ENCODE measurements at regions not wholly inside any gene's neighbourhood (a gene's known extent, or its start where the extent isn't known, plus 50 kb on each side); places are given as distances from the start of the nearest gene placed in this dataset.
"Not testable (repeated sequence)": the region's sequence is repeated elsewhere in the genome, so short reads cannot be mapped to it uniquely, and the experiment has no call there.

DNA sequence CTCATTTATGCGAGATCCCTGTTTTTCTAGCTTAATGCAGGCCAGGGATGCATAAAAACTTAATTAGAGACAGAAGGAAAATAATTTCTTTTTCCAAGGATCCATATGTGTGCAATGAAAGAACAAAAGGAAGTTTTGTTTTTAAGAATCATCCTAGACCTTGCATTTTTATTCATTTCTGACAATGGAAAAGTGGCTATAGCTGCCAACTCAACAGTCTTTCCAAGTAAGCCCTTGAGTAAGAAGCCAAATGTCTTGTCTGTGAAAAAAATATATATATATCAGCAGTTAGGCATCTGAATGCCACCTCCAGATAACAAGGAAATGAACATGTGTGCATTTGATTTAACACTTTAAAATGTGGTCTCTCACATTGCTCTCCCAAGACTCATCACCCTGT lies 1397.6 kb downstream of the GATA3 start:
- H3K9me3 Mint-ChIP-seq = peaks cover 8% of the 10 kb centered on the region
- H3K27me3 Mint-ChIP-seq = no peaks in the 10 kb centered on the region
- no peak for ATAC-seq
- no peaks in the 10 kb centered on the region for H3K4me1 Mint-ChIP-seq
- H3K36me3 Mint-ChIP-seq = no peaks in the 10 kb centered on the region
- no peak overlapping the region for H3K27ac Mint-ChIP-seq
- H3K4me3 Mint-ChIP-seq = no peak overlapping the region

DNA sequence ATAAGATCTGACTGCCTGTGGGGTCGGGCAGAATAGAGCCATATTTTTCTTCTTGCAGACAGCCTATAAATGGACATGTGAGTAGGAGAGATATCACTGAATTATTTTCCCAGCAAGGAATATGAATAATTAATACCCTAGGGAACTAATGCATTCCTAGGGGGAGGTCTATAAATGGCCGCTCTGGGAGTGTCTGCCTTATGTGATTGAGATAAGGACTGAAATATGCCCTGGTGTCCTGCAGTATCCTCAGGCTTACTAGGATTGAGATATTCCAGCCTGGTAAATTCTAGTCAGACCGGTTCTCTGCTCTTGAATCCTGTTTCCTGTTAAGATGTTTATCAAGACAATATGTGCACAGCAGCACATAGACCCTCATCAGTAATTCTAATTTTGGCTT lies 1399.4 kb downstream of the GATA3 start:
- H3K4me3 Mint-ChIP-seq, H3K27ac Mint-ChIP-seq, ATAC-seq, H3K4me1 Mint-ChIP-seq, H3K9me3 Mint-ChIP-seq, H3K27me3 Mint-ChIP-seq, H3K36me3 Mint-ChIP-seq: not testable (repeated sequence)

DNA sequence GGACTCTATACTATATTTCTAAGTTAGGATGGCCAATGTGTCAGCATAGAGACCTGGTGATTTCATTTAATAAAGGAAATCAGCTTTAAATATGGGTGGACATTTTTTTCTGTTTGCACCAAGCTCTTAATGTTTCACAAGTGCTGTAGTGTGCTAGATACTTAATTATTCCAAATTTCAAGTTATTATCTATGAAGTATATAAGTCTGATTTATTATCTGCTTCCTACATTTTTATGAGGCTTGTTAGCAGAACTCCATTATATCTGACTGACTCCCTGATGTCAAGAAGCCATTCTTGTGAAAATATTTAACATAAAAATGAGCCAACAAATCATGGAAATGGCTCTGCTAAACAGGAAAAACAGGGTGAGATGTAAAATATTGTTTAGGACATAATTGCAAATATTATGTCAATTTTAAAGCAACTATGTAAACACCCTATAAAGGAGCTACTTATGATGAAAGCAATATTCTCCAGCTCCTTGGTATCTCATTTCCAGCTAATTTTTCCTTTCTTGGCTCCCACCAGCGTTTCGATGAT lies 1415.2 kb downstream of the GATA3 start:
- no peaks in the 10 kb centered on the region for H3K4me1 Mint-ChIP-seq
- no peak overlapping the region for H3K4me3 Mint-ChIP-seq
- no peak overlapping the region for H3K27ac Mint-ChIP-seq
- H3K36me3 Mint-ChIP-seq = no peaks in the 10 kb centered on the region
- no peaks in the 10 kb centered on the region for H3K27me3 Mint-ChIP-seq
- ATAC-seq = no peak
- no peaks in the 10 kb centered on the region for H3K9me3 Mint-ChIP-seq

DNA sequence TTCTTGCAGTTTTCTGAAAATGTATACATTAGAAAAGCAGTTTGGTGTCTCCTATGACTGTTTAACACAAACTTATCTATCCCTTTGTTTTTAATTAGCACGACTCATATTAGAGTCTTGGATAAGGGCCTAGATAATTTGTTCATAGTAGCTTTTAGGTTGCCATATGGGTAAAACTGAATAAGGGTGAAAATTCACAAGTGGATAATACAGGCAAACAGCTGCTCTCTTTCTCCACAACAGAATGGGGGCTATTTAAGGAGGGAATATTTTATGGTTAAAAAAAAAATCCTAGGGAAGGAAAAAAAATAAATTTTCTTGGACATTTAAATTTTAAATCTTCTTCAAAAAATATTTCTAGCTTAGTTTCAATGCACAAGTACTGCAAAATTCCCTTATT lies 1416.1 kb downstream of the GATA3 start:
- Mint-ChIP-seq H3K27me3 (no peaks in the 10 kb centered on the region), H3K27ac (no peak overlapping the region), H3K36me3 (no peaks in the 10 kb centered on the region), H3K4me3 (no peak overlapping the region), H3K9me3 (peaks cover 2% of the 10 kb centered on the region), H3K4me1 (no peaks in the 10 kb centered on the region)
- no peak for ATAC-seq

DNA sequence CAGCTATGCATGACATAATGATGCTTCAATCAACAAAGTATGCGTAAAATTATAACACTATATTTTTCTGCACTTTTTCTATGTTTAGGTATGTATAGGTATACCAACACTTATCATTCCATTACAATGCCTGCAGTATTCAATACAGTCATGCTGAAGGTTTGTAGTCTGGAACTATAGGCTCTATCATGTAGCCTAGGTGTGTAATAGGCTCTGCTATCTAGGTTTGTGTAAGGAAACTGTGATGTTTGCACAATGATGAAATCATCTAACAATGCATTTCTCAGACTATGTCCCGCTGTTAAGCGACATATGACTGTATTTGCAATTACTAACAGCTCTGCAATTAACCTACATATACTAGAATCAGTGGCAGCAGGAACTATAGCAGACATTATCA lies 1447.5 kb downstream of the GATA3 start:
- Mint-ChIP-seq H3K4me1 (no peaks in the 10 kb centered on the region), H3K27ac (no peak overlapping the region), H3K27me3 (no peaks in the 10 kb centered on the region), H3K9me3 (no peaks in the 10 kb centered on the region), H3K4me3 (no peak overlapping the region), H3K36me3 (no peaks in the 10 kb centered on the region)
- ATAC-seq = no peak

DNA sequence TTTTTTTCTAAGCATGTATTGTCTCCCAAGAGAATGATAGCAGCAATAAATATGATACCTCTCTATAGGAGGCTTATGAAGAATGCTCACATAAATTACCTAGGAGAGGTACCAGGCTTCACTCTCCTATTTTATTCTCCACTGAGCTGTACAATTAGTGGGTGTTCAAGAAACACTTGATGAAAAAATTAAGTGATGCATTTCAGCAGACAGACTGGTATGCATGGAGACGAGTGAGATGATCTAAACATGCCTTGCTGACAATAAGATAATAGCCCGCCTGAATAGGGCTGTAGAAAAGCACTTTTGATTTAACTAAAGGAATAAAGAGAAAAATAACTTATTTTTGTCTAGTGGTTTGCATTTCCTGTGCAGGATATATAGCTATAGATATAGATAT lies 1449.7 kb downstream of the GATA3 start:
- Mint-ChIP-seq H3K4me1 (no peaks in the 10 kb centered on the region), H3K9me3 (peaks cover 2% of the 10 kb centered on the region), H3K27ac (no peak overlapping the region), H3K4me3 (no peak overlapping the region), H3K27me3 (no peaks in the 10 kb centered on the region), H3K36me3 (no peaks in the 10 kb centered on the region)
- ATAC-seq = no peak

DNA sequence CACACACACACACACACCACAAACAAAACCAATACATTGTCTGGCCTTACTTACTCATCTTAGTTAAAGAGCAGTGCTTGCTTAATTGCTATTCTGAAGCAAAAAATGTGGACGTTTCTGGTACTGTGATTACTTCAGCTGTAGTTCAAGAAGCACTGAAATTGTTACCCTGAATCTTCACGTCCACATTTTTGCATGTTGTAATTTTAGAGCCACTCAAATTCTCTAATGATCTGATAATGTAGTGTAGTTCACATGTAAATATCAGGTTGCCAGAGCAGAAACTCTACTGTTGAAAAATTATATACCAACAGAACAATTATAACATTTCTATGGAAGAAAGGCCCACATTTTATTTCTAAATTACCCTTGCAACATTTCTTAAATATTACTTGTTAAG lies 1451.1 kb downstream of the GATA3 start:
- no peak for ATAC-seq
- no peaks in the 10 kb centered on the region for H3K27me3 Mint-ChIP-seq
- no peak overlapping the region for H3K4me3 Mint-ChIP-seq
- H3K36me3 Mint-ChIP-seq = no peaks in the 10 kb centered on the region
- H3K9me3 Mint-ChIP-seq = peaks cover 2% of the 10 kb centered on the region
- H3K27ac Mint-ChIP-seq = no peak overlapping the region
- no peaks in the 10 kb centered on the region for H3K4me1 Mint-ChIP-seq

DNA sequence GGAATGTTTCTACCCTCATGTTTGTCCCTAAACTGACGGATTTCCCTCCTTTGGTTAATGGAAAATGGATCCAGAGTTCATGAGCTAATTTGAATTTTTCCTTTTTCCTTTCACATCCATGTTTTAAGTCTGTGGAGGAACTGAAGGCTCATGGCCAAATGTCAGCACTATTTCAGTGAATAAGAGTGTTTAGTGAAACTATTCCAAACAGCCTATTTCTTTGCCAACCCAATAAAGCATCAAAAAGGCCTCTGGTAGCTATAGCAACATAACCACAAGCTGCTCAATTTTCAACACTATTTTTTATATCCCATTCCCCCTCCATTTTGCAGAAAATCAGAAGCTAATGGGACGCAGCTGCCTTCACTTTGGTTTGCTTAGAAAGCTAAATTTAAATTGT lies 1454.1 kb downstream of the GATA3 start:
- H3K9me3 Mint-ChIP-seq = peaks cover 2% of the 10 kb centered on the region
- no peaks in the 10 kb centered on the region for H3K27me3 Mint-ChIP-seq
- no peak overlapping the region for H3K4me3 Mint-ChIP-seq
- no peaks in the 10 kb centered on the region for H3K4me1 Mint-ChIP-seq
- ATAC-seq = no peak
- H3K36me3 Mint-ChIP-seq = no peaks in the 10 kb centered on the region
- H3K27ac Mint-ChIP-seq = no peak overlapping the region

DNA sequence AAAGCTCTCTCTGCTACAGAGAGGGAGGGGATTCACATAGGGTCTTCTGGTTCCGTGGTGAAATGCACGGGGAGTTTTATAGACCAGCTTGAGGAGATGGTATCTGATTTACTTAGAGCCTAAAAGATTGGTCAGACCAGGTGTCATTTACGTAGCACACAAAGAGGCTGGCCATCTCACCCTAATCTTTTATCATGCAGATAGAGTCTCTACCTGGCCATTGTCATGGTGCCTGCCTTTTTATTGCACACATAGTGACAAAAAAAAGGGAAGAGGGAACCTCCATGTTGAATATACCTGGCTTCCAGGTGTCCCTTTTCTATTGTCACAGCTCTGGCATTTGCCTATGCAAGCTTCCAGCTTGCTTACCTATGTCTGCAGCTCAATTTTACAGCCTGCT lies 1456.1 kb downstream of the GATA3 start:
- no peaks in the 10 kb centered on the region for H3K4me1 Mint-ChIP-seq
- no peak overlapping the region for H3K4me3 Mint-ChIP-seq
- no peak overlapping the region for H3K27ac Mint-ChIP-seq
- H3K27me3 Mint-ChIP-seq = no peaks in the 10 kb centered on the region
- H3K9me3 Mint-ChIP-seq = peaks cover 7% of the 10 kb centered on the region
- no peak for ATAC-seq
- no peaks in the 10 kb centered on the region for H3K36me3 Mint-ChIP-seq

DNA sequence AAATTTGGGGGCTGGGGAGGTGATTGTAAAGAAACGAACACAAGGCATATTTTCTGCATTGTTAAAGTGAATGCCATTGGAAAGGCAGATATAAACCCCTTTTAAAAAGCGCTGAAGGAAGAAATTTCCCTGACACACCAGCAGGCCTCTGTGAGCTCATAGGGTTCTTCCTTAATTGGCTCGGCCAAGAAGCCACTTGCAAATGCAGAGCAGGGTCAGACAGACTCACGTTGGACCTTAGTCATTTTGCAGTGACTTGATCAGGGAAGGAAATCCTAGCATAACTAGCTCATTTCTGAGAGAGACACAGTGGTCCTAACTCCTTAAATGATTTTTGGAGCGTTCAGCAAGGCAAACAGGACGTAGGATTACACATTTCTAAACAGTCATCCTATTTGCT lies 1461.4 kb downstream of the GATA3 start:
- Mint-ChIP-seq H3K27ac (no peak overlapping the region), H3K9me3 (peaks cover 9% of the 10 kb centered on the region), H3K36me3 (no peaks in the 10 kb centered on the region), H3K4me3 (no peak overlapping the region), H3K27me3 (no peaks in the 10 kb centered on the region), H3K4me1 (no peaks in the 10 kb centered on the region)
- no peak for ATAC-seq

DNA sequence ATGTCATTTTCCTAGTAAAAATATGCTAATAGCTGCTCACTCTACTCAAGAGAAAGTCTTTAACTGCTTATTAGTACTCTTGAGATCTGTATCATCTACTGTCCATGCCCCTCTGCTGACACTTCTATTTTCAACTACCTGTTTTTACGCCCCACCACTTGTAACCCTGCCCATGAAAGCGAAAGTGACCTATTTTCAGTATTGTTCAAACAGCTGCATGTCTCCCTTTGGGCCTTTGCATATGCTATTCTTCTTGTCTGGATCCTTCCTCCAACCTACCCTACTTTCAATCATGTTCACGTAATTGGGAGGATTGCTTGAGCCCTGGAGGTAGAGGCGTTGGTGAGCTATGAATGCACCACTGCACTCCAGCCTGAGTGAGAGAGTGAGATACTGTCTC lies 1481.3 kb downstream of the GATA3 start:
- no peak for ATAC-seq
- Mint-ChIP-seq H3K36me3 (no peaks in the 10 kb centered on the region), H3K9me3 (no peaks in the 10 kb centered on the region)

DNA sequence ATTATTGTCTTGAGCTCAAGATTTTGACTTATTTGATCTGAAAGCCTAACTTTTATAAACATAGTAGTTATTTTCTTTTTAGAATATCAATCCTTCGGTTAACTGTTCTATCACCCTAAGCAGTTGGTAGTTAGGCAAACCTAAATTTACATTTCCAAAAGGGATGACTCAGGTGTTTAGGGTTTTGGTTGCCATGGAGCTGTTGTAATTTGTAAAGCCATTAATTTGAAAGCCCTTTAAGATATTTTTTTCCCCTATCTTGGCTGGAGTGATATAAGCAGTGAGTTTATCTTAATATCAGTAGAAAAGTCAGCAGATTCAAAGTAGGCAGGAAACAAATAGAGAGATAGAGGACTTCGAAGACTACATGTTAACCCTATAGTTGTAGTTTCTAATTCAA lies 1472.6 kb upstream of the CELF2 start:
- no peaks in the 10 kb centered on the region for H3K9me3 Mint-ChIP-seq
- H3K27me3 Mint-ChIP-seq = no peaks in the 10 kb centered on the region
- H3K27ac Mint-ChIP-seq = no peak overlapping the region
- no peaks in the 10 kb centered on the region for H3K36me3 Mint-ChIP-seq
- no peak overlapping the region for H3K4me3 Mint-ChIP-seq
- ATAC-seq = no peak
- no peaks in the 10 kb centered on the region for H3K4me1 Mint-ChIP-seq

More for the DNA sequence above, 1481.3 kb downstream of the GATA3 start:
- Mint-ChIP-seq H3K4me1 (no peaks in the 10 kb centered on the region), H3K27me3 (no peaks in the 10 kb centered on the region), H3K4me3 (no peak overlapping the region), H3K27ac (no peak overlapping the region)

DNA sequence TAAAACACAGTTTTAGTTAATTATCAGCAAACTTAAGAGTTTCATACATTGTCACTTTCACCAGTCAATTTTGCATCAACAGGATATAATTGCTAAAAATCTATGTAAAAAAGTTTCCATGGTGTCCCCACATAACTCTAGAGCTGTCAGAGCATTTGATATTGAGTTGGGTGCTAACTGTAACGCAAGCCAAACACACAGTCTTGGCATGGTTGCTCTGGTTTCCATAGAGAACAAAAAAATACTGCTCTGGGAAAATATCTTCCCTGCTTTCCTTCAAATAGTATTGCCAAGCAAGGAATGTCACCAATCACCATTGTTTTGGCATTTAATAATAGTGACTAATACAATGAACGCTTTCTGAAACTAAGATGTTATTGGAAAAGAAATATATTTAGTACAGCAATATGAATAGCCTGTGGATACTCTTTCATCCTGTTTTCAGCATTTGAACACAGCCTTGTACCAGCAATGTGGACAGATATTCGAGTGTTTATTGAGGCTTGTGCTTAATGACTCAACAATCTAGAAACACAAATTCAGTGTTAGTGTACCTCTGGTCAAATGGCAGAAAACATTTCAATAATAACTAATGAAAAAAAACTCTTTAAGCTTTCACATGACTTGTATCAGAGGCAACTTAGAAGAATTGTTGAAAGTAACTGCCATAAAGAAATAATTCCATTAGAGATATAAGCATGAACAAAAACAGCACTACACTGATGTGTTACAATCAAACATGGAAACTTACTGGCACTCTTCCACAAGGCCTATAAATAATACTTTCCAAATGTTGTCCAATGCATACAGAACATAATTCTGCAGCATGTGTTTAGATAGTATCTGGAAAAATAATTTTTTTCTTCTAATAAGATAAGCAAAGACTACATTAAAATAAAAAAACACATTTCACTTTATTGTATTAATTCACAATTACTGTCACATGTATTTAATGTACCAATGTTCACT lies 1469.5 kb upstream of the CELF2 start:
- Mint-ChIP-seq H3K36me3 (no peaks in the 10 kb centered on the region), H3K27ac (no peak overlapping the region), H3K27me3 (no peaks in the 10 kb centered on the region), H3K9me3 (peaks cover 6% of the 10 kb centered on the region), H3K4me1 (no peaks in the 10 kb centered on the region), H3K4me3 (no peak overlapping the region)
- ATAC-seq = no peak

DNA sequence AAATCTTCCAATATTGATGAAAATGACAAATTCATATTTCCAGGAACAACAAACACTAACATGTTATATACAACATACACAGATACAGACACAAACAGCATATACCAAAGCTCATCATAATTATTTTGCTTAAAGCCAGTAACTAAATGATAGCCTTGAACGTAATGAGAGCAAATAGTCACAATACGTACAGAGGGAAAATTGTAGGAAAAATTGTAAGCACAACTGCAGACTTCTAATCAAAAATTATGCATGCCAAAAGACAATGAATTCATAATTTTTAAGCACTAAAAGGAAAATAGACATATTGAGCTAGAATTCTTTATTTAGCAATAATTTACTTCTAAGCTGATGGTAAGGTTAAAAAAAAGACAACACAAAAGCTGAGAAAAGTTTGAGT lies 1466.9 kb upstream of the CELF2 start:
- Mint-ChIP-seq H3K9me3 (peaks cover 6% of the 10 kb centered on the region), H3K27ac (no peak overlapping the region), H3K27me3 (no peaks in the 10 kb centered on the region), H3K4me3 (no peak overlapping the region), H3K36me3 (no peaks in the 10 kb centered on the region), H3K4me1 (no peaks in the 10 kb centered on the region)
- ATAC-seq = no peak

DNA sequence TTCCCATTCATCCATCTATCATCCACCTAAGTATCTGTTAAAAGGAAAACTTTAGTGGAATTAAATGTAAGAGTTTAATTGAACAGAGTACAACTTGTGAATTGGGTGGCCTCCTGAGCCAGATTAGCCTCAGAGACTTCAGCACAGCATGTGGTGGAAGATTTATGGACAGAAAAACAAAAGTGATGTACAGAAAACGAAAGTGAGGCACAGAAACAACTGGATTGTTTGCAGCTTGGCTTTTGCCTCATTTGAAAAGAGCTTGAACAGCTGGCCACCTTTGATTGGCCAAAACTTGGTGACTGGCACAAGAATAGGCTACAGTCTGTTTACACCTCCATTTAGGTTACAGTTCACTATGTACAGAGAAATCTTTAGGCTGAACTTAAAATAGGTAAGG lies 1463.4 kb upstream of the CELF2 start:
- H3K36me3 Mint-ChIP-seq = no peaks in the 10 kb centered on the region

DNA sequence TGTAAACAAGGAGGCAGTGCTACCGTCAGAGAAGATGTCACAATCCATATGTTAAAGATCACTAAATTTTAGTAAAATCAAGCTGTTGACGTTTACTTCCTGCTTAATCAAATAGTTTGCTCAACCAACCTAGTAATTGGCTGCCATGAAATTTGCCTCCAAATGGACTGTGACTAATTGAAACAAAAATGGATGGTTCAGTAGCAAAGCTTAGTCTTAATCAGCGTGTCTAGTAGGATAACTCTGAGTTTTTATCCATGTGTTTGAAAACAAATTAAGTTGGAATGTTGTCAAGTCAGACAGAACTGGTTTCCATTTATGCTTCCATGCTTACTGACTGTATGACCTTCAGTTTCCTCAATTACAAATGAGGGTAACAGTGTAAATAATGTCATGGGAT lies 1456.7 kb upstream of the CELF2 start:
- Mint-ChIP-seq H3K27ac (no peak overlapping the region), H3K4me1 (no peaks in the 10 kb centered on the region), H3K27me3 (no peaks in the 10 kb centered on the region), H3K4me3 (no peak overlapping the region), H3K36me3 (no peaks in the 10 kb centered on the region), H3K9me3 (no peaks in the 10 kb centered on the region)
- no peak for ATAC-seq

More for the DNA sequence above, 1463.4 kb upstream of the CELF2 start:
- Mint-ChIP-seq H3K27me3 (no peaks in the 10 kb centered on the region), H3K4me1 (no peaks in the 10 kb centered on the region), H3K4me3 (no peak overlapping the region), H3K27ac (no peak overlapping the region), H3K9me3 (peaks cover 6% of the 10 kb centered on the region)
- ATAC-seq = no peak

Measured in stimulated activated memory B cell treated with anti-CD40 and anti-IgM and Interleukin-4, amounts not matched to agents 10 μg/mL and 1 μg/mL and 100 μg/mL, for 72 hours (primary cell).